GM18861 (cell line): ENCODE measurements at regions not wholly inside any gene's neighbourhood (a gene's known extent, or its start where the extent isn't known, plus 50 kb on each side); places are given as distances from the start of the nearest gene placed in this dataset.
A peak's percentile ranks its signal among the peaks of the same experiment; 100 is the strongest.
"Not testable (repeated sequence)": the region's sequence is repeated elsewhere in the genome, so short reads cannot be mapped to it uniquely, and the experiment has no call there.

Source experiments
- ATAC-seq: cut with Tn5 transposase; IDR thresholded peaks from one replicate; pipeline ENCODE4 v1.9.1; 2021; ENCODE audit not compliant: unreplicated experiment

GRCh38 chr2:75328156-75328555 is 128.8 kb upstream of the TACR1 start:
- ATAC-seq: no peak

- no peak for ATAC-seq
Measured at GRCh38 chr2:75327334-75327733, 128.0 kb upstream of the TACR1 start.

DNA sequence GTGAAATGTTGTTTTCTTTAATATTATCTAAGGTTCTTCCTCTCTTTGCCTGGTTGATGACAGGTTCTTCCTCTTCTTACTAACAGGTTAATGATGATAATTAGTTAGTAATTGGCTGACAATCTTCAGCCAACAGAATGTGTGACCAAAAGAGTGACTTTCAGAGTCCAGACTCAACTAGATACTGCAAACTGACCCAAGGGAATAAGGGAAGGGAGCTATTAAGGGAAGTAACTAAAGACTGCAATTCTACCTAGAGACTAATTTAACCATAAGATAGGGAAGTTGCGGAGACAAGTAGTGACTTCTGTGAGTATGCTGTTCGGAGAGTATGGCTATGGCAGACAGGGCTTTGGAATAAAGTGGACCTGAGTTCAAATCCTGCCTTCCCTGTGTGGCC is 127.3 kb upstream of the TACR1 start:
- ATAC-seq: peak; percentile 92

- no peak for ATAC-seq
Measured at GRCh38 chr2:75325594-75325993, 126.3 kb upstream of the TACR1 start.

GRCh38 chr2:75324861-75325284 is 125.6 kb upstream of the TACR1 start:
- no peak for ATAC-seq

DNA sequence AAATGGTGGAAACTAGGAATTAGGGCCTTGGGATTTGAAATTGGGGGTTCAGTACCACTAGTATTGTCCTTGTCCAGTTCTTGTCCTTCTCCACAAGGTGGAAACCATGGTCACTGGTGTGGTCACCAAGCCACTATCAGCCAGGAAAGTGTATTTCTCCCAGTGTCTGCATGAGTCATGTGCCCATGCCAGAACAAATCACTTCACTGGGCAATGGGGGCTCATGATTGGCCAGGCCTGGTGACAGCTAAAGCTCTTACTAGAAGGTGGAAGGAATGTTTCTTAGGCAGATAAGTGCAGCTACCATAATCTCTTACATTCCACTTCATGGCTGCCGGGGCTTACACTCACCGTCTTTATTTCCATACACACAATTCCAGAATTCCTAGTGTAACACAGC is 124.8 kb upstream of the TACR1 start:
- no peak for ATAC-seq

DNA sequence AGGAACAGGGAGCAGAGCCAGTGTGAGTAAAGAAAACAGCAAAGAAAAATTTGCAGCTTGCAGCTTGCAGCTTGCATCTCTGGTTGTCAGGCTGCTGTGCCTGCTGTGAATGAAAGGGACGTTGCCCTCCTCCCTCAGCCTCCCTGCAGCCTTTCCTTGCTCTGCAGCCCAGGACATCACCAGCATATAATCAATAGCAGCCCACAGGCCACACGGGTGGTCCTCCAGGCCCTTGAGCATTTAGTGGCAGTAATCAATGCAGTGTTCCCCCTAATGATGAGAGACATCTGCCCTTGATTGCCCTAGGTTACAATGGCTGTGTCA is 122.2 kb upstream of the TACR1 start:
- ATAC-seq: no peak

DNA sequence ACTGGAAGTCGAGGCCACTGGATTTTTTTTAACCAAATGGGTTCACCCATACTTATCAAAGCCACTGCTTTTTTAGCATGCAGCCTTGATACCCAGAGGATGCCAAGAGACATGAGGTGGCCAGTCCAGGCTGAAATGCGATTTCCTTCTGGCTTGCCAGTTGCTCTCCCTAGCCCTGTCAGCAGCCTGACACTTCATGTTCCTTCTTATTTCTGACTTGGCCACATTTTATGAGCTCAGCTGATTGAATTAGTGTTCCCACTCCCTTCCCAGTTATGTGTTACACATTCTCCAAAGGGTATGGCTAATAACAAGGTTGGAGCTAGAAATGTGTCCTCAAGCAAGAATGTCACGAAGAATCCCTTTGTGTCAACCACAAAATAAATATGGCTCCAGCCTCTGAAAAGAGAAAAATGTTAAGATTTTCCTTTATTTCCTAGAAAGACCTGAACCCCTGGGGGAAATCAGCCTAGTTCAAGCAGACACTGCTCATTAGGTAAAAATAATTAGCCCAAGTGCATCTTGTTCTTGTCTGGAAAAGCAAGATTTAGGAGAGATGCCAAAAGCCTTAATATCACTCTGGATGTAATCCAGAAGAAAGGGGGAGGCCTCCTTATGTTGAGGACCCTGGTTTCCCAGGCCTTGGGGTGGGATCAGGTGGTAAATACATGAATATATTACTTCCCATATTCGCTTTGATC is 121.7 kb upstream of the TACR1 start:
- no peak for ATAC-seq

GRCh38 chr2:75319951-75320350 is 120.6 kb upstream of the TACR1 start:
- ATAC-seq: no peak

DNA sequence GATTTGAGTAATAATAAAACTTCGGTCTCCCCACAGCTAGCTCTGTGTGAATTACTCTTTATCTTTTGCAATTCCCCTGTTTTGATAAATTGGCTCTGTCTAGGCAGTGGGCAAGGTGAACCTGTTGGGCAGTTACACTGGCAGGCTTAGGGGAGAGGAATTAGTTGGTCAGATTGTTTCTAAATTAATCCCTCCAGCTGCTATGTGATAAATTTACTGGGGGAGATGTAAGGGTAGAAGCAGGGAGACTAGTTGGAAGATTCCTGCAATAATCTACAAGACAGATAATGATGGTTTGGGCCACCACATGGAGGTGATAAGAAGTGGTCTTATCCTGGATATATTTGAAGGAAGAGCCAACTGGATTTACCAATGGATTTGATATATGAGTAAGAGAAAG is 118.5 kb upstream of the TACR1 start:
- ATAC-seq: no peak

GRCh38 chr2:75317316-75317715 is 118.0 kb upstream of the TACR1 start:
- no peak for ATAC-seq

DNA sequence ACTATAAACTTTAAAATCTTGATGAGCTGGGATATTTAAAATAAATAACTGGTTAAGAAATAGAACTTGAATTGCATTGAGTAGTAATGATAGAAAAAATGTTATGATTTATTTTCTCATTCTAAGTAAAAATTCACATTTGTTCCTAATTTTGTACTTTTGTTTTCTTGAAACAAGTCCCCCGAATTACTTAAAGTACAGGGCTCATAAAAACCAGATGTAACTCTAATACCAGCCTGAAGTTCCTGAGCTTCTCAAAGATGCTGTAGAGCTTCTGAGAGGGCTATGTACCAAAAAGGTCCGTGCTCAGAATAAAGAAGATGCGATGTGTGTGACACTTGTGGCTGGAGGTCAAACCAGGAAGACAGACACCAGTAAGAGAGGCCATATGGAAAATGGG is 116.1 kb upstream of the TACR1 start:
- ATAC-seq: no peak

- ATAC-seq: peak; percentile 100
Measured at GRCh38 chr2:75311993-75312392, 112.7 kb upstream of the TACR1 start.

GRCh38 chr2:75311521-75311920 is 112.2 kb upstream of the TACR1 start:
- no peak for ATAC-seq

DNA sequence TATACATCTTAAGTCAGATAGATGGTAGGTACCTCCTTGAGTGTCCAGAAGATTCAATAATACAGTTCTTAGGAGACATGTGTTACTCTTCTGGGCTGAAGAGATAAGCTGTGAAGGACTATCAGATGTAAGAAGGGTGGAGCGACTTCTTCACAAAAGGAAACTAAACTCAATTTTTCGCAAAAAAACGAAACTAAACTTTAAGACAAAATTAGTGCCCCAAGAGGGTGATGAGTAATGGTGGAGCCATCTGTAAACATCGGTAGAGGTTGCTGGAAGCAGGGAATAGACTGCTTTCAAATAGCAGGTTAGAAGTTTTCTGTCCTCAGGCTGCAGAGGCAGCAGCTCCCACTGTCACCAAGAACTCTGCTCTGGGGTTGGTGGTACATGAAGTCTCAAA is 111.6 kb upstream of the TACR1 start:
- ATAC-seq: no peak

DNA sequence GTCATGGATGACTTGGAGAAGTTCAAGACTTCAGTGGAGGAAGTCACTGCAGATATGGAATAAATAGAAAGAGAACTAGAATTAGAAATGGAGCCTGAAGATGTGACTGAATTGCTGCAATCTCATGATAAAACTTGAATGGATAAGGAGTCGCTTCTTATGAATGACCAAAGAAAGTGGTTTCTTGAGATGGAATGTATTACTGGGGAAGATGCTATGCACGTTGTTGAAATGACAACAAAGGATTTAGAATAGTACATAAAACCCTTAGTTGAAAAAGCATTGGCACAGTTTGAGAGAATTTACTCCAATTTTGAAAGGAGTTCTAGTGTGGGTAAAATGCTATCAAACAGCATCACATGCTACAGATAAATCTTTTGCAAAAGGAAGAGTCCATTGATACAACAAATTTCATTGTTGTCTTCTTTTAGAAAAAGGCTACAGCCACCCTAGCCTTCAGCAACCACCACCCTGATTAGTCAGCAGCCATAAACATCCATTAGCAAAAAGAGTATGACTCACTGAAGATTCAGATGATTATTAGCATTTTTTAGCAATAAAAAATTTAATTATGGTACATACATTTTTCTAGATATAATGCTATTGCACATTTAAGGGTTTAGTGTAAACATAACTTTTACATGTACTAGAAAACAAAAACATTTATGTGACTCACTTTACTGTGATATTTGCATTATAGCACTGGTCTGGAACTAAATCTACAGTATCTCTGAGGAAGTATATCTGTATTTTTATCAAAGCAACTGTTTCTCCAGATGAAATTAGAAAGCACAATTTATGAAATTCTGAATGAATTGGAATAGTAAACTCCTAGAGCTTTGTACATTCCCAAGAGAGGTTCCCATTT is 110.5 kb upstream of the TACR1 start:
- ATAC-seq: no peak

DNA sequence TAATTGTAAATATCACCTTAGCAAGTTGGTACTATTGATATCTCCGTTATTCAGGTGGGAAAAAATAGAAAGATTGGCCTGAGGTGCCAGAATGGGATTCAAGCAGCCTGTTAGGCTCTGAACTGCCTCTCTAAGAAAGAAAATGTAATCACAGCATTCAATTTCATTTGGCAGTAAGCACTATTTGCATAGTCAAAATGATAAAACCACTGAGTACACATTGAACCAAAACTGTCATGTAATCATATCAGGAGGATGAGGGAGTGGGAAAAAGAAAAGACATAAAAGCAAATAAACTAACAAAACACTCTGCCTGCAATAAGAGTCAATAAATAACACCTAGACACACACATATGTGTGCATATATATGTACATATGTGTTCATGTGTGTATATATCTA is 103.9 kb upstream of the TACR1 start:
- ATAC-seq: no peak

- ATAC-seq: no peak
Measured at GRCh38 chr2:75294362-75294761, 95.0 kb upstream of the TACR1 start.

DNA sequence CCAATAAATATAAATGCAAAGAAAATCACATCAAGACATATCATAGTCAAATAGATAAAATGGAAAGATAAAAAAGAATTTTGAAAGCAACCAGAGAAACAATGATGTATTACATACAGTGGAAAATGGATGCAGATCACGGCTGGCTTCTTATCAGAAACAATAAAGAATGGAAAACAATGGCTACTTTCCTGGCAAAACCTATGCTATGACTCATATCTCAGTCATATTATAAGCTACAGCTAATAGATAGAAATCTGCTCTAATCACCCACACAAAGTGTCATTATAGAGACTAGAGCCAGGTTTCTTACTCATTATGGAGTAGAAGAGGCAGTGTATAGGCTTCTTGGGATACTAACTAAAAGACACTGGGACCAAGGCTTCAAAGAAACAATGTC is 93.5 kb upstream of the TACR1 start:
- no peak for ATAC-seq

- no peak for ATAC-seq
Measured at GRCh38 chr2:75290600-75291150, 91.4 kb upstream of the TACR1 start.

DNA sequence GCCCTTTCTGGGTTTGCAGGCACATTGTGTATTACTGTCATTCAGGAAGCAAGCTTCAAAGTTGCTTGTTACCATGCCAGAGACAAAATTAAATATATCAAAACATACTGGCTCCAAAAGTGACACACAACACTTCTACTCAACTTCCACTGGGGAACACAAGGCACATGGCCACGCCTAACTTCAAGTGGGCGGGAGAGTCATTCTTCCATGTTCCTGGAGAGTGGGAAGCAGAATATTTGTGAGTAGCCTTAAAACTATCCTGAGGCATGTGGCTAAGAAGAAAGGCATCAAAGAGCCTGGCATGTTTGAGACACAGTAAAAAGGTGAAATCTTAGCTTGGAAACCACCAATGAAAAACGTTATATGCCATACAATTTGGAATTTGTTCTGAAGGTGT is 90.5 kb upstream of the TACR1 start:
- no peak for ATAC-seq

DNA sequence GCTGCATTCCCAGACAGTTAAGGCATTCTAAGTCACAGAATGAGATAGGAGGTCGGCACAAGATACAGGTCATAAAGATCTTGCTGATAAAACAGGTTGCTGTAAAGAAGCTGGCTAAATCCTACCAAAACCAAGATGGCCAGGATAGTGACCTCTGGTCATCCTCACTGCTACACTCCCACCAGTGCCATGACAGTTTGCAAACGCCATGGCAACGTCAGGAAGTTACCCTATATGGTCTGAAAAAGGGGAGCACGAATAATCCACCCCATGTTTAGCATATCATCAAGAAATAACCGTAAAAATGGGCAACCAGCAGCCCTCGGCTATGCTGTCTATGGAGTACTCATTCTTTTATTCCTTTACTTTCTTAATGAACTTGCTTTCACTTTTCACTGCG is 89.9 kb upstream of the TACR1 start:
- ATAC-seq: not testable (repeated sequence)
